ENCODE measurements at regions not wholly inside any gene's neighbourhood (a gene's known extent, or its start where the extent isn't known, plus 50 kb on each side); places are given as distances from the start of the nearest gene placed in this dataset.
"Not testable (repeated sequence)": the region's sequence is repeated elsewhere in the genome, so short reads cannot be mapped to it uniquely, and the experiment has no call there.

DNA sequence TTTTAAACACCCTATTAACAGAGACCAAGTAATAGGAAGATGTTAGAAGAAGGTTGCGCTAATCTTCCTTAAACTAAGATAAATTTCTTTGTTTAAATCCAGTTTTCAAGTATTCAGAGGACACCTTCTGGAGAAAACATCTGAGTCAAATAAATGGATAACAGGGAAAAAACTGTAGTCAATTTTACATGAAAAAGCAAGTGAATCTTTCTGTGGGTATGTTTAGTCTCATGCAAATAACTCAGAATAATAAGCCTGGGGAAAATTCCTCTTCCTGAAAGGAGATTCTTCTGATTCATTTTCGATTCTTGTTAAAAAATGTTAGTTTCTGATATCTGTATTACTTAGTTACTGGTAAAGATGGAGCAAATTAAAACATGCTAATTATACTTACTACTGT lies 145.5 kb downstream of the CTH start:
- no peak for DNase-seq

DNA sequence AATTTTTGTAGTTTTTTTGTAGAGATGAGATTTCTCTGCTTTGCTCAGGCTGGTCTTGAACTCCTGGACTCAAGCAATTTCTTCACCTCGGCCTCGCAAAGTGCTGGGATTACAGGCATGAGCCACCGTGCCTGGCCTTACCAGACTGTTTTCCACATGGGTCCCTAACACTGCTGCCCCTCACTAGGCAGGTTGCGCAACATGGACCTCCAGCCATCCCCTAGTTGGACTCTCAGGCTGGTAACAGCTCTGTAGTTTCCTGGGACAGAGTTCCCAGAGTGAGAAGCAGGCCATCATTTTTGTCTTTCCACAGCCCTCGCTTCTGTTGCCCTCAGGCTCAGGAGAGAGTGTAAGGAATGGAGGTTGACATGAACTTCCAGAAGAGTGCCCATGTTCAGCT lies 156.1 kb downstream of the CTH start:
- DNase-seq = no peak

DNA sequence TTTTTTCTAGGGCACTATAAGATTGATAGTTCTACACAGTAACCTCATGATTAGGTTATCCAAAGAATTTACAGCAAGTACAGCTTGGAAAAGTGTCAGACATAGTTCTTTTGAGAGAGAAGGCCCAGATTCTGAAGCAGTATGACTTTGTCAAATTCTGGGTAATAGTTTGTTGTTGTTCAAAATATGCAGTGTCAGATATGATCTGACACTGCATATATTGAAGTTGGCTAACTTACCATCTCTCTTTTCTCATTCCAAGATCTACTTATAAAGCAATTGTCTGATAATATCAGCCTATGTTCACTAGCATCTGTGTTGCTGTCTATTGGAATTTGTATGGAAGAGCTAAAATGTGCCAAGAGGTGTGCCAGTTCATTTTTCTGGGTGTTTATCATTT lies 160.1 kb downstream of the CTH start:
- no peak for DNase-seq

DNA sequence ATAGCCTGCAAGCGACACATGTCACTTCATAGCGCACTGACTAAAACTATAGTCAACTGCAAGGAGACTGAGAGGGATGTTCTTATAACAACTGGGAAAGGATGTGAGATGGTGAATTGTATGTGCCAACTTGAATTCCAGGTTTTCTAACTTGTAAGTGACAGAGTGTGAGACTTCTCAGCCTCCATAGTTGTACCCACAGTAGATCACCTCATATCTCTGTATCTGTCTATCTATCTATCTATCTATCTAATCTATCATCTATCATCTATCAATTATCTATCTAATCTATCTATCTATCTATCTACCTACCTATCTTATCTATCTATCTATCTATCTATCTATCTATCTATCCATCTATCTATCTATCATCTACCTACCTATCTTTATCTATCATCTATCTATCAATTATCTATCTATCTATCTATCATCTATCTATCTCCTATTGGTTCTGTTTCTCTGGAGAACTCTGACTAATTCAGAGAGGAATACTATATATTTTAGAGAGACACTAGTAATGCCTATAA lies 162.3 kb downstream of the CTH start:
- DNase-seq = no peak

DNA sequence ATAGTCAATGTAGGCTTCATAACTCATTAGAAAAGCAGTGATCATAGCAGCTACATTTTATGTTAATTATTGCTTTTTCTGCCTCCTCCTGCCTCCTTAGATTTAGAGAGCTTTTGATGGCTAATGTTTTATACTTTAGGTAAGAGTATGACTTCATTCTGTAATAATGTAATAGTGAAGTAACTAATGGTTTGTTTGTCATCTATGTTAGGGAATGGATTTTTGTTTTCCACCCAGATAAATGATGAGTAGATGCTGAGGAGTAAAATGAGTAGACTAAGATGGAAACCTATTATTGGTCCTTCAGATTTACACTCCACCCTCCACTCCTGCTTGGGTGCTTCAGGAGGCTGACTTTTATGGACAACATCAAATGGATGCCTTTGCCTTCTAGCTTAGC lies 170.6 kb downstream of the CTH start:
- no peak for DNase-seq

DNA sequence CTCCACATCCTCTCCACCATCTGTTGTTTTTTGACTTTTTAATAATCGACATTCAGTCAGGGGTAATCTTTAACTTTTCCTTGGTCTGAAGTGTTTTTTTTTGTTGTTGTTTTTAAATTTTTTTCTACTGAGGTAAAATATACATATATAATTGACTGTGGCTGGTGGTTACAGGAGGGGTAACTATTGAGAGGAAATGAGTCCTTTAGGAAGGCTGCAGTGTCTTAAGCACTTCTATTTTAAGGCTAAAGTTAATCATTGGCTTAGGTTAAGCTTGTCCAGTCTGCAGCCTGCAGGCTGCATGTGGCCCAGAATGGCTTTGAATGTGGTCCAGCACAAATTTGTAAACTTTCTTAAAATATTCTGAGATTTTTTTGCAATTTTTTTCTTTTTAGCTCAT lies 172.5 kb downstream of the CTH start:
- DNase-seq = no peak

DNA sequence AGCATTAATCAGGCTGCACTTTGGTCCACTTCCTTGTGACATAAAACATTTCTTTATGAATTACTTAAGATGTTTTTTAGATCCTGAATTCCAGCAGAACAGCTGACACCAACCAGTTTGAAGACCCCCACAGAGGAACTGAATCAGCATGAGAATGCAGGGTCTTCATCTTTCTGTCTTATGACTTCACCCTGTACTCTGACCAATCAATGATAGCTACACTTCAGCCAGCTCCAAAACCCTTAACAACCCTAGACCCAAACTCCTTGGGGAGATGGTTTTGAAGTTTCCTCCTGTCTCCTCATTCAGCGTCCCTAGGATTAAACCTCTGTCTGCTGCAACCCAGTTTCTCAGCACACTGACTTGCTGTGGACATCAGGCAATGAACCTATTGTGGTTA lies 175.0 kb downstream of the CTH start:
- no peak for DNase-seq

DNA sequence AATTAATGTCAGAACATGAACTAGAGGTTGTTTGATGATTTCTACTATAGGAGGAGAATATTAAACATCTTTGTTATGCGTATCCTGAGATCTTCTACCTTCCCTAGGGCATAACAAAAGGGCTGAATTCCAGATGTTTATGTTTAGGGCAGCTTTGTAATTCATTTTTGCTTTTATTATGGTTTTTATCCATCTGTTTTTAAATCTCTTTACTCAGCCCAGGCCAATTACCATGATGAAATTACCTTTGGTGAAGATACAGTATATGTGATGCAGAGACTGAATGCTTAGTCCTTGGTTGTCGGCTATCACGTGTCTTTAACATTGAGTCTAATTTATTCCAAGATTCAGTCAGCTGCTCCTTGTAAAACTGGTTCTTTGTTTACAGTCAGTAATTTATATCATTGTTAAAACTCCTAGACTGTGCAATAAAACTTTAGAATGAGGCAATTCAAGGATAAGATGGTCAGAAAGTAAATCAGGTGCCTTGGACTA lies 176.9 kb downstream of the CTH start:
- no peak for DNase-seq

DNA sequence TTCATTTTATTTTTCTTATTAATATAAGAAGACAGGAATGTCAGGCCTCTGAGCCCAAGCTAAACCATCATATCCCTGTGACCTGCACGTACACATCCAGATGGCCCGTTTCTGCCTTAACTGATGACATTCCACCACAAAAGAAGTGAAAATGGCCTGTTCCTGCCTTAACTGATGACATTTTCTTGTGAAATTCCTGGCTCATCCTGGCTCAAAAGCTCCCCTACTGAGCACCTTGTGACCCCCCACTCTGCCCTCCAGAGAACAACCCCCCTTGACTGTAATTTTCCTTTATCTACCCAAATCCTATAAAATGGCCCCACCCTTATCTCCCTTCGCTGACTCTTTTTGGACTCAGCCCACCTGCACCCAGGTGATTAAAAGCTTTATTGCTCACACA lies 182.5 kb downstream of the CTH start:
- DNase-seq = not testable (repeated sequence)

DNA sequence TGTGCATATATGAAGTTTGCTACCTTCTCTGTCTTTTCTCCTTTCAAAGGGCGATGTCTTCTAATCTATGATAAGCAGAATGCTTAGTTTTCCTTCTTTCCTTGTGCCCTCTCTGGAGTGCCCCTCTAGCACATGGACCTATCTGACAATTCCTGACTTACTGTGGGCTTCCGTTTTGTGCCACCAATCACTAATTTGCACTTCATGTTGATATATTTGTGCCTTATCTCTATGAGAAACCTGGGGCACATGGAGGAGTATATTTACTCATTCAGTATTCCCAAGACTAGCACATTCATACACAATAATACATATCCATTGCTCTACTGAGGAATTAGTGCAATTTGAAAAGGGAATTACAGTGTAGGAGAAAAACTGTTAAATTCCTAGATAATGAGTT lies 197.7 kb downstream of the CTH start:
- no peak for DNase-seq

DNA sequence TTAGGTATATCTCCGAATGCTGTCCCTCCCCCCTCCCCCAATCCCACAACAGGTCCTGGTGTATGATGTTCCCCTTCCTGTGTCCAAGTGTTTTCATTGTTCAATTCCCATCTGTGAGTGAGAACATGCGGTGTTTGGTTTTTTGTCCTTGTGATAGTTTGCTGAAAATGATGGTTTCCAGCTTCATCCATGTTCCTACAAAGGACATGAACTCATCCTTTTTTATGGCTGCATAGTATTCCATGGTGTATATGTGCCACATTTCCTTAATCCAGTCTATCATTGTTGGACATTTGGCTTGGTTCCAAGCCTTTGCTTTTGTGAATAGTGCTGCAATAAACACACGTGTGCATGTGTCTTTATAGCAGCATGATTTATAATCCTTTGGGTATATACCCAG lies 199.1 kb downstream of the CTH start:
- not testable (repeated sequence) for DNase-seq

DNA sequence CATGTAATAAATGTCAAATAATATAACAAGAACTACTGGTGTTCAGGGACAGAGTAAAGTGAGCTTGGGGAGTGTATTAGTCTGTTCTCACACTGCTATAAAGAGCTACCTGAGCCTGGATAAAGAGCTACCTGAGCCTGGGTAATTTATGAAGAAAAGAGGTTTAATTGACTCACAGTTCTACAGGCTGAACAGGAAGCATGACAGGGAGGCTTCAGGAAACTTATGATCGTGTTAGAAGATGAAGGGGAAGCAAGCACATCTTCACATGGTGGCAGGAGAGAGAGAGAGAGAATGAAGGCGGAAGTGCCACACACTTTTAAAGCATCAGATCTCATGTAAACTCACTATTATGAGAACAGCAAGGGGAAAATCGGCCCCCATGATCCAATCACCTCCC lies 205.9 kb downstream of the CTH start:
- no peak for DNase-seq

DNA sequence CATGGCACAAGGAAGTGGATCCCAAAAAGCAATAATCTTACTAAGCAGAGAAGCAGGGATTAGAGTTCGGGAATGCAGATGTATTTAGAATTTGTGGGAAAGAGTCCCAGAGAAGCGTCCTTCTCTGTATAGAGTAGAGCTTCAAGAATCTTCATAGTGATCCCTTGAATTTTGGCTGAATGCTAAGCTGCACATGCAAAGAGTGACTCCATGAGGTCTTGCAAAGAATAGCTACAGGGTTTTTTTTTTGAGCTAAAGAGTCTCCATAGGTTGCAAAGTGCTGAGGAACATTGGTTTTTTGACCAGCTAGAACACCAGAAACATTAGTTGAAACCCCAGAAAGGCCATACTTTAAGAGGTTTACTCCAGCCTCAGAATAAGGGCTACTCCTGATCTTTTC lies 206.7 kb downstream of the CTH start:
- DNase-seq = no peak

DNA sequence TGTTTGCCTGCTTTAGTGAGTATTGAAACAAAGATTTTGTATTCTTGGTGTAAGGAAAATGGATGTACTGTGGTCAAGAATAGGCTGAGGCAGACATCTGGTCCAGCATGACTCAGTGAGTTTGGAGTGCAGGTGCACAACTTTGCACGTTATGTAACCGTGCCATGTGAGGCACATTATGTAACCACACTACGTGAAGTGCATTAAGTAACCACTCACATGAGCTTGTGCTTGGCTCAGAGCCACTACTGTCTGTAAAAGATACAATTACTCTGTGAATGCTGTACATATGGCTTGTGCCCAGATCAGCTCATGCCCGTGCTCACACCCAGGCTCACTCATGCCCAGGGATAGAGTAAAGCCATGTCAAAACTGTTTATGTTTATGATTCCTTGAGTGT lies 216.8 kb downstream of the CTH start:
- DNase-seq = no peak

DNA sequence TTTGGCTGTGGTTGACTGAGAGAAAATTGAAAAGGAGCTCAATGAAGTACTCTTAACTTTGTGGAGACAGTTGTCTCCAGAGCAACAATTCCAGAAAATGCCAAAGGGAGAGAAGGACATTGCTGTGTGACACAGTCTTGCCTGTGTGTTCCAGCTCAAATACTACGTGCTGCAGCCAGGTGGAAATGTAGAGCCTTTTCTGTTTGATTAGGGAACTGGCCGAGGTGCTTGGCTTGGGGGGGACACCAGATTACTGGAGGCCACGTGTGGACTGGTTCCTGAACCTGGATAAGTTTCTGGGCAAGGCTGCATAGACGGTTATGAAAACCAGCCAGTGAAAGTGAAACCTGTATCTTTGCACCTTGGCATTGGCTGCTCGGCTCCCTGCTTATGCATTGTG lies 217.9 kb downstream of the CTH start:
- no peak for DNase-seq

DNA sequence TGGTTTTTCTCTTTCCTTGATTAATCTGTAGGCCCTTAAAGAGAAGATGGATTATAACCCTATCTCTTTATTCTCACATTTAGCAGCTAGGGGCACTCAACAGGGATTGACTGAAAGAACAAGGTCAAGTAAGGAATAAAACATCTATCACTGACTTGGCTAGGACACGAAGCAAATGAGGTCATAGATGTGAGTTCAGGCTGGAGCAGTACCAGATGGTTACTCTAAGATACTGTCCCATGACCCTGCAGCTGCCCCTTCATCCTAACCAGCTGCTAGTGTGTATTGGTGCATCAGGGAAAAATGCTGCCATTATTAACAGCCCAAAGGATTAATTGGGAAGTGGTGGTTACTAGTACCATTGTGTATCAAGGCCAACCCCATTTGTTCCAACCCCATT lies 221.9 kb downstream of the CTH start:
- DNase-seq = no peak

DNA sequence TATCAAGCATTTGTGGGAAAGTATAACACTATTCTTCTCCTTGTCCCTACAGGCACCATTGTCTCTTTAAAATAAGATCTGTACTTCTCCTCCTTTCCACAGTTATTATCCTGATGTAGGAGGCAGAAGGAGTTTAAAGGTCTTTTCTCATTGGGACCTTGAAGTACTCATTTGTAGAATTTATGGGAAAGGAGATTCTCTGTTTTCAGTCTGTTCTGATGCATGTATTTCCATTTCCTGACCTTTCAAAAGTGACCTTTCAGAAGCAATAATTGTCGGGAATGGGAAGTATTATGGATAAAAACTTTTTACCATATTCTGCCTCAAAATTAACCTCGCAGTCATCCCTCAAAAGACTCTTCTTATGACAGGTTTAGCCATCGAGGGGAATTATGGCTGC lies 224.8 kb downstream of the CTH start:
- DNase-seq = no peak

DNA sequence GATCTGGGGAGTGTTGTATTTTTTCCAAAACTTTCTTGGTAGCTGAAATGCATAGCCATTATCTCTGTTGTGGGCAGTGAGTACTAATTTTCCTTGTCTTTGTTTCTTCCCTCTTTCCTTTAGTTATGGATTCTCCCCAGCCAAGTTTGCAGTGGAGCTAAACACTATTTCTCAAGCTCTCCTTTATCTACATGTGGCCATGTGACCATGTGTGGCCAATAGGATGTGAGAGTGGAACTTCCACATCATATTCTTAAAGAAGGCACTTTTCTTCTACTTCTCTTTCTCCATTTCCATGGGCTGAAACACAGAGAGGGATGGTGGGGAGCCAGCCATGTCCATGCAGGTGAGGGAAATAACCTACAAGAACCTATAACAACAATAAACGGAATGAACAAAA lies 230.8 kb downstream of the CTH start:
- DNase-seq = no peak

DNA sequence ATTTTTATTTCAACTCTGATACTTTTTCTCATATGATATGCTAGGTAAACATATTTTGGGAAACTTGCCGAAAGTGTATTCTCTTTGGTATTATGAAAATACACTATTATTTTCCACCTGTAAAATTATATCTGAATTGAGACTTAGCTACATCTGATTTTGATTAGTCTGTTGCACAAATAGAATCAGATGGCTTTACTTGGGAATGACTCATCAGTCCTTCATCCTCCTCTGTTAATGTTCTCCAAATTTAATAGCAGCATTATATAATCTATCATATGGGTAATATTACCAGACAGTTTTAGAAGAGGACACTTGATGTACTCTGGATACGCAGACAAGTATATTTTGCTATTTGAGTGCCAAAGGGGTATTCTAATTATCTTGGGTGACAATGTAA lies 245.3 kb downstream of the CTH start:
- no peak for DNase-seq

DNA sequence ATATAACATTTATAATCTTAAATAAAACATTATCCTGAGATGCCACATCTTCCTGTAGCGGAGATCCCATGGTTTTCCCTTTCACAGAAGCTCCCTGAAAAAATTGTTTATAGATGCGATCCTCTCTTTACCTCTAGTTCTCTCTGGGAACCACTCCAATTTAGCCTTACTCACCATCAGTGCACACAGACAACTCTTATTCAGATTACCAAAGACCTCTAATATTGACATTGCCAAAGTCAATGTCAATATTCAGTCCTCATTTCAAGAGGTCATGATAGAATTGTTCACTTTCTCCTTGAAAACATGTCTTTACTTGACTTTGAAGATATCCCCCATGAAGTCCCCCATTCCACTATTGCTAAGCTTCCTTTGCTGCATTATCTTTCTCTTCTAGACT lies 248.8 kb downstream of the CTH start:
- no peak for DNase-seq

DNA sequence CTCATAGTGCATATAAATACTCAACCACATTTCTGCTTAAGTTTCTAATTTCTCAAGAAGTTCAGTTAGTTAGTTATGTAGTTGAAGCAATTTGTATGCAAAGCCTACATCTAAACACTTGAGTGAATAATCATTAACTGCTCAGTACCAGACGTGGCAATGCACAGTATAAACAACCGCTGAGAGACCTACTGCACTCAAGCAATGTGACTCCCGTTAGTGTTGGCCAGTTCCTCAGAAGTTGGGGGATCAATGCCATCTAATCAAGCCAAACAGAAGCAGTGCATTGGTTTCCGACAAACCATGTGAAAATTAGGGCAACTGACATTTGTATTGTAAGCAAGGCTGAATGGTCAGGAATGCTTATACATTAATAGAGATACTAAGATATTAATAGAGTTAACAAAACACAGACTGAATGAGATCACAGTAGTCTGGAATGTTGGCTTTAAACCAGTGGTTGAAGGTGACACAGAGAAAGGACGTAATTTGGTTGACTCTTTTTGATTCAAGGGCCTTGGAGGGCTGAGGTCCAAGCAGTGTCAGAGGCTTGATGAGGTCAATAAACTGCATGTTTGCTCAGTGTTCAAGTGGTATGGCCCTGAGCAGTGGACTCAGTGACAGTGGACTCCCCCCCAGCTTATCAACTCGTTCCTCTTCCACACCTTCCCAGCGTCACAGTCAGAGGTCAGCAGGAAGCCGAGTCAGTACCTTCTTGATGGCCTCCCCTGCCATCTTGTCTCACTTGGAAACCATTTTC lies 255.5 kb downstream of the CTH start:
- no peak for DNase-seq

DNA sequence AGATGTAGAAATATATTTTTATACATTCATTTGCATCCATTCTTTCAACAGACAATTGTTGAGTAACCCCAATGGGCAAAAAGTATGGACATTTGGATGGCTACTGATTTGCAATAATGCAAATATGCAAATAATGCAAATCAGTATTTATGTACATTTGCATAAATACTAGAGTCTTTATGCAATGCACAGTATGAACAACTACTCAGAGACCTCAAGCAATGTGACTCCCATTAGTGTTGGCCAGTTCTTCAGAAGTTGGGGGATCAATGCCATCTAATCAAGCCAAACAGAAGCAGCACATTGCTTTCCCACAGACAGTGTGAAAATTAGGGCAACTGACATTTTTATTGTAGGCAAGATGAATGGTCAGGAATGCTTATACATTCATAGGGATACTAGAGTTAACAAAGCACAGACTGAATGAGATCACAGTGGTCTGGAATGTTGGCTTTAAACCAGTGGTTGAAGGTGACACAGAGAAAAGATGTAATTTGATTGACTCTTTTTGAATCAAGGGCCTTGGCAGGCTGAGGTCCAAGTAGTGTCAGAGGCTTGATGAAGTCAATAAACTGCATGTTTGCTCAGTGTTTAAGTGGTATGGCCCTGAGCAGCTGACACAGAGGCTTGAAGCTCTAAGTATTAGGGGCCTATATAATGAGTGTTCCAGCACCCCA lies 256.6 kb downstream of the CTH start:
- DNase-seq = no peak

DNA sequence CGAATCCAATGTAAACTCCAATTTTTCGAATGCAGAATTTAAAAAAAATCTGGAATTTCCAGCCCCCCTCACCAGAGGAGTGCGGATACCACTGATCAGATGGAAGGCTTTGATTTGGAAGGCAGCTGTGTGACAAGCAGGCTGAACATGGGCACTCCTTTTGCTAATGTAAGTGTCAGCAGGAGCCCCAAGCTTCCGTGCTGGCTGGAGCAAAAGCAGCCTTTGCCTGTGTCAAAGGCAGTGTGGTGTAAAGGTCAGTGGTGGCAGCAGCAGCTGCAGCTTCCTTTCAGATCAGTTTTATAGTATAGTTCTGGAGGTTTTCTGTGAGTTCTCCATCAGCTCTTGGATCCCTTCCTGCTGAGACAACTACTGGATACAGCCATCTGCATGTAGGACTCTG lies 259.9 kb downstream of the CTH start:
- DNase-seq = no peak

DNA sequence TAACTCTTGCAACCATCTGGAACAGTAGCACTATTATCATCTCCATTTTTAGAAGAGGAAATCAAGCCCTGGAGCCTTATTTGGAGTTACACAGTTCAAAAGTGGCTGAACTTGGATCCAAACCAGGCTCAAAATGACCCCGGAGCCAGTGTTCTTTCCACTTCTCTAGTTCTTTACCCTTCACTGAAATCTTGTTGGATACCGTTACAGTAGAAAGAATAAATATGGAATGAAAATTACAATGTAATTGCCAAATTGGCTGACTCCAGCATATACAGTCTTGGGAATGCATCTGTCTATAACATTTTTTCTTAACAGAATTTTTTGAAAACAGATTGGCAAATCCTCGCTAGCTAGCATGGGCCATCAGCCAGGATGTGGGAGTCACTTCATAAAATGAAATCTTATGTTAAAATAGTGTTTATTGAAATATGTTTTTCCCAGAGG lies 261.4 kb downstream of the CTH start:
- DNase-seq = no peak
